Common myeloid progenitor, CD34-positive (primary cell): ENCODE measurements at regions not wholly inside any gene's neighbourhood (a gene's known extent, or its start where the extent isn't known, plus 50 kb on each side); places are given as distances from the start of the nearest gene placed in this dataset.

ENCODE experiments used
- CTCF ChIA-PET: fragments of 350-600 bp; sonication (Branson Sonifier 250); formaldehyde crosslinking; loops from one replicate; lab custom pipeline; 2021; ENCODE audit warnings: antibody characterized with exemption; lab: Charles Lee
- POLR2A ChIA-PET: fragments of 350-600 bp; sonication (Branson Sonifier 250); formaldehyde crosslinking; loops from one replicate; lab custom pipeline; 2021; ENCODE audit warnings: antibody characterized with exemption; lab: Charles Lee
- DNase-seq, 3 donors: peaks; one replicate each; pipeline versions ENCODE4 v3.0.0 to v3.0.0-alpha.2; 2013
- H3K27ac ChIP-seq, 2 experiments: 1 replicate in 1 of 2; 2 replicates in 1 of 2; pipeline ENCODE4 v1.7.0; 2013; ENCODE audit warnings: inconsistent platforms in 2 of 2, low read length in 2 of 2, mild to moderate bottlenecking in 2 of 2, low read depth in 1 of 2, moderate library complexity in 1 of 2; ENCODE audit not compliant: severe bottlenecking in 2 of 2, insufficient read depth in 1 of 2, poor library complexity in 1 of 2
- H3K27me3 ChIP-seq, 5 experiments: replicated peaks in 2 of 5; 1 replicate in 3 of 5; 2 replicates in 2 of 5; pipeline versions ENCODE4 v1.6.1 to v1.7.0; 2013; ENCODE audit warnings: low read length in 4 of 5, mild to moderate bottlenecking in 2 of 5, moderate library complexity in 2 of 5, inconsistent platforms in 1 of 5; ENCODE audit not compliant: insufficient read depth in 5 of 5, control insufficient read depth in 4 of 5
- H3K36me3 ChIP-seq, 4 experiments: 1 replicate in 2 of 4; 2 replicates in 2 of 4; pipeline versions ENCODE4 v1.6.1 to v1.7.0; 2013; ENCODE audit warnings: low read length in 3 of 4, control low read depth in 1 of 4, mild to moderate bottlenecking in 1 of 4; ENCODE audit not compliant: control insufficient read depth in 4 of 4, insufficient read depth in 4 of 4
- H3K4me1 ChIP-seq, 4 experiments: 1 replicate in 3 of 4; 2 replicates in 1 of 4; pipeline versions ENCODE4 v1.6.1 to v1.7.1; 2013; ENCODE audit warnings: low read length in 3 of 4, mild to moderate bottlenecking in 3 of 4, control low read depth in 1 of 4, inconsistent platforms in 1 of 4, moderate library complexity in 1 of 4; ENCODE audit not compliant: control insufficient read depth in 4 of 4, insufficient read depth in 4 of 4; ENCODE audit errors: control extremely low read depth in 1 of 4
- H3K4me3 ChIP-seq, 7 experiments: 1 replicate in 4 of 7; 2 replicates in 3 of 7; pipeline versions ENCODE4 v1.5.1 to v1.7.0; 2013; ENCODE audit warnings: mild to moderate bottlenecking in 7 of 7, low read length in 6 of 7, moderate library complexity in 6 of 7, inconsistent platforms in 2 of 7, low read depth in 2 of 7, control low read depth in 1 of 7; ENCODE audit not compliant: insufficient read depth in 4 of 7, control insufficient read depth in 1 of 7; ENCODE audit errors: extremely low read depth in 1 of 7
- H3K9me3 ChIP-seq, 5 experiments: 1 replicate in 4 of 5; 2 replicates in 1 of 5; pipeline versions ENCODE4 v1.6.1 to v1.7.1; 2013; ENCODE audit warnings: low read length in 4 of 5, mild to moderate bottlenecking in 2 of 5, inconsistent platforms in 1 of 5, low read depth in 1 of 5, moderate library complexity in 1 of 5; ENCODE audit not compliant: control insufficient read depth in 4 of 5, insufficient read depth in 2 of 5; ENCODE audit errors: control extremely low read depth in 1 of 5
- WGBS: methylation state at CpG from one replicate; pipeline ENCODE4 v1.1.5; 2013; ENCODE audit not compliant: insufficient coverage; 5-methylcytosine and 5-hydroxymethylcytosine counted together

DNA sequence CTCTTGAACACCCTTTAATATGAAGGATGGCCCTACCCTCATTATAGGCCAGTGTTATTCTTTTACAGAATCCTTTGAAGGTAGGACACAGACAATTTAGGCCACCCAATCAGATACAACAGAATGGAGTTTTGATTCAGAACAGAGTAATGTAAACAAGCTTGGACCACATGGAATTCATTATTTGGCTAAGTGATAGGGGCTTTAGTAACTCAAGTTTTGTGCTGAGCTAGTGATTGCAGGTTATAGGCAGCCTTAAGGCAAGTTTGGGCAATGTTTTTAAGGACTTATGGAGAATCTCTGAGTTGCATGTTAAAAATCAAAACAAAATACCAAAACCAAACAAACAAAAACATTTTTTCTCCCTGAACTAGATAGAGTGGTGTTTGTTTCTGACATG is 312.1 kb upstream of the ROBO1 start:
- ChIA-PET POLR2A (no interaction called here), CTCF (no interaction called here)
- no peak for DNase-seq
- Histone ChIP-seq H3K4me3 (no peak overlapping the region), H3K36me3 (no peaks in the 10 kb centered on the region), H3K27me3 (no peaks in the 10 kb centered on the region), H3K27ac (no peak overlapping the region), H3K4me1 (no peaks in the 10 kb centered on the region), H3K9me3 (no peaks in the 10 kb centered on the region)

DNA sequence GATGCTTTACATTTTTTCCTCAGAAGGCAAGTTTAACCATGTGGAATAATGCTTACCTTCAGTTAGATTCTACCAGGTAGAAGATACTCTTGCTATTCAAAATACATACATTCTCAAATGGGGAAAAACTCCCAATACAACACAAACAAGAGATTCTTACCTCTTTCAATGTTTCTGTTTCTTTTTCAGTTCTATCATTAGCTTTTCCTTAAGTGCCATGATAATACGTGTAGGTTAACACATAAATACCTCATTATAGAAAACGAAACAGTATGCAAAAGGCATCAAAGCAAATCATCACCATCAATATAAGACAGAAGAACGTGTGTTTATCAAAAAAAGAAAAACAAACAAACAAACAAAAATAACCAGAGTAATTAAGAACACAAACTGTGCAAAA is 300.7 kb upstream of the ROBO1 start:
- Histone ChIP-seq H3K36me3 (no peaks in the 10 kb centered on the region), H3K4me1 (no peaks in the 10 kb centered on the region), H3K27me3 (no peaks in the 10 kb centered on the region), H3K9me3 (no peaks in the 10 kb centered on the region), H3K4me3 (no peak overlapping the region), H3K27ac (no peak overlapping the region)
- WGBS = 100% methylated on average over 1 of the region's 3 CpGs
- ChIA-PET POLR2A (no interaction called here), CTCF (no interaction called here)
- no peak for DNase-seq

DNA sequence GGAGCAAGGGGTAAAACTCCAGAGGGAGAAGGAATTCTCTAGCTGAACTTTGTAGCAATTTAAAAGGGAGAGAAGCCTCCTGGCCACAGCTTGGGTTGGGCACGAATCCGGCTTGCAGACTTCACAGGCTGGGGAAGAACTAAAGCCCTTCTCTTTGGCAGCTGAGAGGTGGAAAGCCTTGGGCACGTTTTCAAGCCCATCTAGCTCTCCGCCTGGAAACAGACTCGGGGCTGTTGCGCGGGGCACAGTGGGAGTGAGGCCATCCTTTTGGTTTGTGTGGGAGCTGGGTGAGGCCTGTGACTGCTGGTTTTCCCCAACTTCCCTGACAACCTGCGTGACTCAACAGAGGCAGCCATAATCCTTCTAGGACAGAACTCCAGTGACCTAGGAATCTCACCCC is 295.7 kb upstream of the ROBO1 start:
- ChIA-PET POLR2A (no interaction called here), CTCF (no interaction called here)
- no peak overlapping the region for H3K4me3 ChIP-seq
- H3K27ac ChIP-seq = no peak overlapping the region
- WGBS = 95% methylated on average over 7 of the region's 8 CpGs
- no peaks in the 10 kb centered on the region for H3K36me3 ChIP-seq
- no peak for DNase-seq
- no peaks in the 10 kb centered on the region for H3K4me1 ChIP-seq
- H3K27me3 ChIP-seq = no peaks in the 10 kb centered on the region
- no peaks in the 10 kb centered on the region for H3K9me3 ChIP-seq

DNA sequence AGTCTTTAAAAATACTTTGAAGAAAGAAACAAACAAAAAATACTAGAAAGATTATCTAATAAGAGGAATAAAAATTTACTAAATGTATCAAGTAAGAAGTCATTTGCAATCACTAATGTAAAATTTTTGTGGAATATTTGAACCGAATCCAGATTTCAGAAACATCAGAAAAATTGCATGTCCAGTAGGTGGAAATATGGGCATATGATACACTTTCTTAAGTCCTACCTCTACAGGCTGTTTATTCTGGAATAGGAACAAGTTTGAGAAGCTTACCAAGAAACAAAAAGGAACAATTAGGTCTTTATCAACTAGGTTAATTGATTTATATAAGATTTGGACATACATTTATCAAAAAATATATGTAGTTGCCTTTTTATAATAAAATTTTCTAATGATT is 292.9 kb upstream of the ROBO1 start:
- POLR2A ChIA-PET = no interaction called here
- Histone ChIP-seq H3K4me3 (no peak overlapping the region), H3K27ac (no peak overlapping the region), H3K27me3 (no peaks in the 10 kb centered on the region), H3K9me3 (no peaks in the 10 kb centered on the region), H3K4me1 (no peaks in the 10 kb centered on the region), H3K36me3 (no peaks in the 10 kb centered on the region)
- CTCF ChIA-PET = no interaction called here
- DNase-seq = no peak
- WGBS = 100% methylated on average over 1 of the region's 1 CpG

DNA sequence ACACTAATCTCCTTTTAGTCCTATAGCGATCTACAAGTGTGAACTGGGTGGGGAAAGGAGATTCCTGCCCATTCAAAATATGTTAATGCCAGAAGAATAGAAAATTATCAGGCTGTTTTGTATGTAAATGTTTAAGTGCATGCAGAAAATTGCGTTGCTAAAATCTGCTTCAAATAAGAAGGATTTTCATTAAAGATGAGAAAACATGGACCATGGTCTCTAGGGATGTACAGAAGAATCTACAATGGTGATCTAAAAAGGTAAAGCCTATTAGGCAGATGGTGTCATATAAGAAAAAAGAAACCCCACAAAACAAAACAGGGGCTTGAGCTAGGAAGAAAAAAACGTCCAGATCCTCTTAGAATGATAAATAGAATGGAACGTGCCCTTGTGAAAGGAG is 287.5 kb upstream of the ROBO1 start:
- CTCF ChIA-PET = no interaction called here
- POLR2A ChIA-PET = no interaction called here
- Histone ChIP-seq H3K9me3 (no peaks in the 10 kb centered on the region), H3K4me1 (no peaks in the 10 kb centered on the region), H3K27me3 (no peaks in the 10 kb centered on the region), H3K36me3 (no peaks in the 10 kb centered on the region), H3K27ac (no peak overlapping the region), H3K4me3 (no peak overlapping the region)
- DNase-seq = no peak
- WGBS = 64% methylated on average over 2 of the region's 4 CpGs

DNA sequence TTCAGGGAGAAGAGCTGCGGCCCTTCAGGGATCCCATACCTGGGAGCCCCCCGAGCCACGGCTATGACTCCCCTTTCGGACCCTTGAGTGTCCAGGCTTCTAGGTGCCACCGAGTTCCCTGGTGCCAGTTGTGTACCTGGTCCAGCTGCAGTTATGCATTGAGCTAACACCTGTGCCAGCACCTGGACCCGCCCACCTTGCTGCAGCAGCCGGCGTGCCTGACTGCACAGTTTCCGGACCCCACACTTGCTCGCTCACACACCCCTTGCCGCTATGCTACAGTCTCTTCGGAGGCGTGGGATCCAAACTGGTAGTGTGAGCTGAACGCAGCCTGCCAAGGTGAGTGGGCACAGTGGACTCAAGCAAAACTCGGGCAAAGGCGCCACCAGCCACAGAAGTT is 284.5 kb upstream of the ROBO1 start:
- WGBS = 99% methylated on average over 16 of the region's 16 CpGs
- H3K4me1 ChIP-seq = no peaks in the 10 kb centered on the region
- no peaks in the 10 kb centered on the region for H3K36me3 ChIP-seq
- POLR2A ChIA-PET = no interaction called here
- no peak overlapping the region for H3K4me3 ChIP-seq
- CTCF ChIA-PET = interaction anchor here (1.2 kb wide), 1 partner anchor 10 kb away, joined by 3 read pairs; no protein-coding TSS in a partner anchor
- no peaks in the 10 kb centered on the region for H3K27me3 ChIP-seq
- DNase-seq = no peak
- H3K27ac ChIP-seq = no peak overlapping the region
- H3K9me3 ChIP-seq = no peaks in the 10 kb centered on the region

DNA sequence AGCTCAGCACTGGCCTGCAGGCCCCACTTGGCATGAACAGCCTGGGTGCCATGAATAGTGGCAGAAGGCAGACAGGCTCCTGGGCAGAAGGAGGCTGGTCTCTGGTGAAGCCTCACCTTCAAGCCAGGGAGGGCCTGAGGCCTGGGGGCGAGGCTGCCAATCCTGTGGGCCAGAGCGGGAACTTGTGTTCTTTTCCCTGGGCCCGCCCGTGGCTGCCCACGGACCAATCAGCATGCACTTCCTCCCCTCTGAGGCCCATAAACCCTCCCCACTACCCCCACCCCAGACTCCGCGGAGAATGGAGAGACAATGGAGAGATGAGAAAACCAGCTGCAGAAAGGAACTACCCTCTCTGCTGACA is 283.8 kb upstream of the ROBO1 start:
- H3K27me3 ChIP-seq = no peaks in the 10 kb centered on the region
- CTCF ChIA-PET = interaction anchor here (1.2 kb wide), 1 partner anchor 9 kb away, joined by 3 read pairs; no protein-coding TSS in a partner anchor
- H3K4me3 ChIP-seq = no peak overlapping the region
- POLR2A ChIA-PET = no interaction called here
- WGBS = 94% methylated on average over 3 of the region's 7 CpGs
- H3K4me1 ChIP-seq = no peaks in the 10 kb centered on the region
- no peak for DNase-seq
- H3K27ac ChIP-seq = no peak overlapping the region
- no peaks in the 10 kb centered on the region for H3K9me3 ChIP-seq
- H3K36me3 ChIP-seq = no peaks in the 10 kb centered on the region
